Ovary (tissue), 7 donors: ENCODE measurements at regions not wholly inside any gene's neighbourhood (a gene's known extent, or its start where the extent isn't known, plus 50 kb on each side); places are given as distances from the start of the nearest gene placed in this dataset.

Experiments
- DNase-seq, 5 donors: peaks; one replicate each; pipeline ENCODE4 v3.0.0-alpha.2; 2019 to 2020
- H3K27ac ChIP-seq, 2 donors: fragments of 200-600 bp; one replicate each; pipeline versions ENCODE4 v1.5.1 to v1.8.0; 2019 to 2022
- H3K27me3 ChIP-seq: fragments of 200-600 bp; one replicate; pipeline ENCODE4 v1.8.0; 2022
- H3K36me3 ChIP-seq: fragments of 200-600 bp; sonication (generic); one replicate; pipeline ENCODE4 v1.5.1; 2019
- H3K4me1 ChIP-seq: one replicate; pipeline ENCODE4 v1.8.1; 2013; ENCODE audit warnings: mild to moderate bottlenecking, moderate library complexity; ENCODE audit not compliant: insufficient read depth
- H3K4me3 ChIP-seq: fragments of 200-600 bp; sonication (generic); one replicate; pipeline ENCODE4 v1.5.1; 2017
- H3K9me3 ChIP-seq, 2 donors: fragments of 200-600 bp in 1 of 2; sonication (generic) in 1 of 2; one replicate each; pipeline versions ENCODE4 v1.5.1 to v1.8.1; 2013 to 2019; ENCODE audit warnings: mild to moderate bottlenecking in 1 of 2, moderate library complexity in 1 of 2
- CTCF ChIP-seq, 3 donors: fragments of 450-650 bp in 2 of 3; fragments of 200-600 bp in 1 of 3; IDR thresholded peaks; one replicate each; pipeline versions ENCODE4 v1.5.1 to v1.8.0; 2016 to 2022; ENCODE audit warnings: antibody characterized with exemption in 3 of 3, mild to moderate bottlenecking in 1 of 3
- EP300 ChIP-seq: sonication (generic); formaldehyde crosslinking; IDR thresholded peaks from one replicate; pipeline ENCODE4 v1.6.1; 2017; ENCODE audit warnings: antibody characterized with exemption
- POLR2A ChIP-seq: fragments of 450-650 bp; IDR thresholded peaks from one replicate; pipeline ENCODE4 v1.6.1; 2017; ENCODE audit warnings: antibody characterized with exemption, mild to moderate bottlenecking, moderate library complexity
- WGBS, 3 donors: extraction: QIAGEN DNeasy Blood & Tissue Kit in 1 of 3; methylation state at CpG; one replicate each; pipeline versions ENCODE4 v1.1.5 to v1.1.7; 2013 to 2017; 5-methylcytosine and 5-hydroxymethylcytosine counted together
- intact Hi-C, 4 donors: fragments of 100-400 bp; cut with DNase I; formaldehyde crosslinking; loops; one replicate each; pipeline versions ENCODE4 v1.11.0 to v1.15.1; 2022 to 2023
- donor health status: DM: no; HTN: no; CAD: no; lungs with moderate emphysema.
- donor health status: DM: no; HTN: no; CAD: no.
- donor health status: Bipolar disorder and iron deficiency.
- donor health status: DM: no; HTN: no; CAD: no.
- donor health status: DM: yes; HTN: yes; CAD: no.

GRCh38 chr13:33891196-33891742, 73.3 kb downstream of the RFC3 start:
- intact Hi-C loops: loop anchor here in 1 of 4 donors (5.0 kb wide), 1 partner anchor 271 kb away; no protein-coding TSS in a partner anchor
- no peak for TF ChIP-seq EP300
- TF ChIP-seq CTCF (IDR thresholded peaks at IDR 0.05): no peak
- TF ChIP-seq POLR2A: no peak
- Histone ChIP-seq H3K27ac (no peak overlapping the region), H3K9me3 (no peaks in the 10 kb centered on the region), H3K27me3 (no peaks in the 10 kb centered on the region), H3K4me3 (no peak overlapping the region), H3K4me1 (no peaks in the 10 kb centered on the region), H3K36me3 (no peaks in the 10 kb centered on the region)
- DNase-seq: no peak

GRCh38 chr13:33893559-33893958, 75.6 kb downstream of the RFC3 start:
- Histone ChIP-seq H3K27me3 (no peaks in the 10 kb centered on the region), H3K27ac (no peak overlapping the region), H3K36me3 (no peaks in the 10 kb centered on the region), H3K9me3 (no peaks in the 10 kb centered on the region), H3K4me3 (no peak overlapping the region), H3K4me1 (no peaks in the 10 kb centered on the region)
- TF ChIP-seq POLR2A (no peak), EP300 (no peak)
- intact Hi-C loops: loop anchor here in 1 of 4 donors (5.0 kb wide), 1 partner anchor 269 kb away; no protein-coding TSS in a partner anchor
- DNase-seq: no peak

- TF ChIP-seq EP300 (no peak), POLR2A (no peak), CTCF (IDR thresholded peaks at IDR 0.05) (no peak)
- intact Hi-C loops: no loop called here
- WGBS, 3 donors: 74 to 84% (median 78%) methylated on average over 8 of the region's 8 CpGs
These were observed 86.5 kb downstream of the RFC3 start for GRCh38 chr13:33904431-33904830.

GRCh38 chr13:33908116-33908515, 90.2 kb downstream of the RFC3 start:
- Histone ChIP-seq H3K27me3 (no peaks in the 10 kb centered on the region), H3K4me3 (no peak overlapping the region), H3K9me3 (no peaks in the 10 kb centered on the region), H3K4me1 (no peaks in the 10 kb centered on the region), H3K36me3 (no peaks in the 10 kb centered on the region), H3K27ac (no peak overlapping the region)
- 50 to 67% (median 58%) methylated on average over 1 of the region's 1 CpG for WGBS, 3 donors
- intact Hi-C loops: no loop called here
- DNase-seq: no peak
- TF ChIP-seq EP300 (no peak), CTCF (IDR thresholded peaks at IDR 0.05) (no peak), POLR2A (no peak)

More at GRCh38 chr13:33904431-33904830, 86.5 kb downstream of the RFC3 start:
- no peaks in the 10 kb centered on the region for H3K36me3 ChIP-seq
- no peak overlapping the region for H3K4me3 ChIP-seq
- no peaks in the 10 kb centered on the region for H3K4me1 ChIP-seq
- H3K27me3 ChIP-seq: no peaks in the 10 kb centered on the region
- H3K9me3 ChIP-seq: no peaks in the 10 kb centered on the region
- no peak overlapping the region for H3K27ac ChIP-seq
- DNase-seq: no peak

GRCh38 chr13:33910255-33910654, 92.3 kb downstream of the RFC3 start:
- no peak for TF ChIP-seq CTCF (IDR thresholded peaks at IDR 0.05)
- no peaks in the 10 kb centered on the region for H3K36me3 ChIP-seq
- WGBS, 3 donors: 88 to 96% (median 91%) methylated on average over 1 of the region's 1 CpG
- no peak overlapping the region for H3K4me3 ChIP-seq
- H3K4me1 ChIP-seq: no peaks in the 10 kb centered on the region
- intact Hi-C loops: no loop called here
- no peak overlapping the region for H3K27ac ChIP-seq
- DNase-seq: no peak
- no peaks in the 10 kb centered on the region for H3K9me3 ChIP-seq
- no peaks in the 10 kb centered on the region for H3K27me3 ChIP-seq
